Kidney (tissue), 13 donors: ENCODE measurements at regions not wholly inside any gene's neighbourhood (a gene's known extent, or its start where the extent isn't known, plus 50 kb on each side); places are given as distances from the start of the nearest gene placed in this dataset.

Experiments
- DNase-seq, 5 donors: peaks; one replicate each; pipeline ENCODE4 v3.0.0-alpha.2; 2013 to 2020
- FAIRE-seq: peaks from 2 replicates; lab custom pipeline; 2012; peaks lifted over from hg19 to GRCh38; lab: Jason Lieb, UNC
- H3K27ac ChIP-seq, 2 donors: one replicate each; pipeline ENCODE4 v1.7.0; 2013; ENCODE audit warnings: low read depth in 2 of 2, low read length in 2 of 2, inconsistent platforms in 1 of 2
- H3K27me3 ChIP-seq: one replicate; pipeline ENCODE4 v1.7.1; 2013; ENCODE audit warnings: low read length, inconsistent platforms; ENCODE audit not compliant: control insufficient read depth, insufficient read depth
- H3K36me3 ChIP-seq, 3 donors: one replicate each; pipeline versions ENCODE4 v1.7.0 to v1.7.1; 2013; ENCODE audit warnings: low read length in 3 of 3, control low read depth in 1 of 3, inconsistent platforms in 1 of 3; ENCODE audit not compliant: insufficient read depth in 3 of 3, control insufficient read depth in 2 of 3
- H3K4me1 ChIP-seq, 3 donors: one replicate each; pipeline versions ENCODE4 v1.7.0 to v1.7.1; 2013; ENCODE audit warnings: low read length in 3 of 3, inconsistent platforms in 1 of 3, low read depth in 1 of 3; ENCODE audit not compliant: control insufficient read depth in 2 of 3, insufficient read depth in 2 of 3
- H3K4me3 ChIP-seq, 3 donors: one replicate each; pipeline versions ENCODE4 v1.7.0 to v1.8.1; 2013; ENCODE audit warnings: low read length in 3 of 3, control low read depth in 1 of 3, inconsistent platforms in 1 of 3
- H3K9ac ChIP-seq, 3 donors: one replicate each; pipeline versions ENCODE4 v1.7.0 to v1.7.1; 2013; ENCODE audit warnings: low read length in 3 of 3, control low read depth in 1 of 3, inconsistent platforms in 1 of 3
- H3K9me3 ChIP-seq, 3 donors: one replicate each; pipeline versions ENCODE4 v1.7.0 to v1.7.1; 2013; ENCODE audit warnings: low read length in 3 of 3, control low read depth in 1 of 3, inconsistent platforms in 1 of 3; ENCODE audit not compliant: control insufficient read depth in 2 of 3, insufficient read depth in 1 of 3
- CTCF ChIP-seq: IDR thresholded peaks from 3 replicates; pipeline ENCODE4 v1.5.1; 2012; ENCODE audit warnings: mild to moderate bottlenecking, moderate library complexity, borderline replicate concordance; ENCODE audit not compliant: insufficient read depth; ENCODE audit errors: extremely low read depth
- intact Hi-C: fragments of 100-400 bp; cut with DNase I; formaldehyde crosslinking; loops from one replicate; pipeline ENCODE4 v1.11.1; 2022
- donor health status: control.
- donor health status: control.
- donor health status: control.
- donor health status: control.
- donor health status: control.
- donor health status: DM: yes; HTN: yes; CAD: no.
- donor health status: Normal renal cell carcinoma (clear cell type).

- Histone ChIP-seq H3K4me1 (no peaks in the 10 kb centered on the region), H3K27me3 (no peaks in the 10 kb centered on the region), H3K36me3 (no peaks in the 10 kb centered on the region), H3K27ac (no peak overlapping the region), H3K4me3 (no peak overlapping the region), H3K9ac (no peak overlapping the region), H3K9me3 (peaks cover 0 to 3% (median 2%) of the 10 kb centered on the region in 3 donors)
- FAIRE-seq (no peak), DNase-seq (no peak)
- no peak for TF ChIP-seq CTCF
- intact Hi-C loops = no loop called here
These were observed 69.2 kb upstream of the BCAT1 start for GRCh38 chr12:25018146-25018545.

GRCh38 chr12:25017336-25017735 lies 68.4 kb upstream of the BCAT1 start:
- intact Hi-C loops = no loop called here
- no peak for TF ChIP-seq CTCF
- no peak for FAIRE-seq
- Histone ChIP-seq H3K4me1 (no peaks in the 10 kb centered on the region), H3K9me3 (peaks cover 0 to 3% (median 2%) of the 10 kb centered on the region in 3 donors), H3K36me3 (no peaks in the 10 kb centered on the region), H3K27me3 (no peaks in the 10 kb centered on the region), H3K4me3 (no peak overlapping the region), H3K9ac (no peak overlapping the region), H3K27ac (no peak overlapping the region)
- no peak for DNase-seq

- Histone ChIP-seq H3K9me3 (peaks cover 0 to 3% (median 2%) of the 10 kb centered on the region in 3 donors), H3K27me3 (no peaks in the 10 kb centered on the region), H3K27ac (no peak overlapping the region), H3K4me3 (no peak overlapping the region), H3K9ac (no peak overlapping the region), H3K36me3 (no peaks in the 10 kb centered on the region), H3K4me1 (no peaks in the 10 kb centered on the region)
- TF ChIP-seq CTCF = no peak
- DNase-seq = no peak
- intact Hi-C loops = no loop called here
- no peak for FAIRE-seq
These were observed 66.1 kb upstream of the BCAT1 start for GRCh38 chr12:25014961-25015360.

- intact Hi-C loops = no loop called here
- Histone ChIP-seq H3K9me3 (no peaks in the 10 kb centered on the region), H3K9ac (no peak overlapping the region), H3K27ac (no peak overlapping the region), H3K27me3 (no peaks in the 10 kb centered on the region), H3K4me1 (no peaks in the 10 kb centered on the region), H3K36me3 (no peaks in the 10 kb centered on the region), H3K4me3 (no peak overlapping the region)
- FAIRE-seq (no peak), DNase-seq (no peak)
- TF ChIP-seq CTCF = no peak
These were observed 64.2 kb upstream of the BCAT1 start for GRCh38 chr12:25013061-25013460.
